NCI-H2196 (cell line): ENCODE measurements at regions not wholly inside any gene's neighbourhood (a gene's known extent, or its start where the extent isn't known, plus 50 kb on each side); places are given as distances from the start of the nearest gene placed in this dataset.
"Not testable (repeated sequence)": the region's sequence is repeated elsewhere in the genome, so short reads cannot be mapped to it uniquely, and the experiment has no call there.

Experiments used
- DNase-seq: peaks from one replicate; lab custom pipeline; 2025; ENCODE audit not compliant: unreplicated experiment; lab: John Stamatoyannopoulos, UW

DNA sequence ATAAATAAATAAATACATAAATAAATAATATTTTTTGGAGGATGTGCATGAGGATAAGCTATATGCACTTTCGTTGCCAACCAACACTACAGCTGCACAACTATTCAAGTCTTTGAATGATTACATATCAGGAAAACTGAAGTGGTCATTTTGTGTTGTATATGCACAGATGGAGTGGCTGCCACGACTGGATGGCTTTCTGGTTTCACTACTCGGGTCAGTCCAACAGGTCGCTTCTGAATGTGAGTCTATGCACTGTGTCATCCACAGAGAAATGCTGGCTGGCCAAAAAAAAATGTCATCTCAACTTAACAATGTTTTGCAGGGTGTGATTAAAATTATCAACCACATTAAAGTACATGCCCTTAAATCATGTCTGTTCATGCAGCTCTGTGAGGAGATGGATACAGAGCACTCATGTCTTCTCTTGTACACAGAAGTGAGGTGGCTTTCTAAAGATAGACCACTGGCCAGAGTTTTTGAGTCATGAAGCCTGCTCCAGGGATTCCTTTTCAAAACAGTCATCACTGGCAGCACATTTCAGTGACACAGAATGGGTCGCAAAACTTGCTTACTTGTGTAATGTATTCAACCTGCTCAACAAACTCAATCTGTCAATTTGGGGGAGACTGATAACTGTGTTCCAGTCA lies 589.8 kb upstream of the CYLC2 start:
- DNase-seq, result no peak

GRCh38 chr9:102403514-102403913 lies 591.6 kb upstream of the CYLC2 start:
- DNase-seq, result no peak

- DNase-seq, result no peak
Measured at GRCh38 chr9:102398205-102398604, 596.9 kb upstream of the CYLC2 start.

DNA sequence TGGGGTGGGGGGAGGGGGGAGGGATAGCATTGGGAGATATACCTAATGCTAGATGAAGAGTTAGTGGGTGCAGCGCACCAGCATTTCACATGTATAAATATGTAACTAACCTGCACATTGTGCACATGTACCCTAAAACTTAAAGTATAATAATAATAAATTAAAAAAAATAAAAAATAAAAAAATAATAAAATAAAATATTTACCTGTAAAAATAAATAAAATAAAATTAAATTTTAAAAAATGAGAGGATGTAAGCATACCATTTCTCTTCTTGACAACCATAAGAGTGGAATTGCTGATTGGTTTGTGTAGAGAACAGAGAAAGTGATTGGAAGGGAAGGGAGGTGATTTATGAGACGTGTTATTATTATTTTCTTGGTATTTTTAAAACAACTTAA lies 609.5 kb upstream of the CYLC2 start:
- DNase-seq, result not testable (repeated sequence)

GRCh38 chr9:102362470-102363132 lies 624.2 kb upstream of the GRIN3A start:
- DNase-seq, result no peak

DNA sequence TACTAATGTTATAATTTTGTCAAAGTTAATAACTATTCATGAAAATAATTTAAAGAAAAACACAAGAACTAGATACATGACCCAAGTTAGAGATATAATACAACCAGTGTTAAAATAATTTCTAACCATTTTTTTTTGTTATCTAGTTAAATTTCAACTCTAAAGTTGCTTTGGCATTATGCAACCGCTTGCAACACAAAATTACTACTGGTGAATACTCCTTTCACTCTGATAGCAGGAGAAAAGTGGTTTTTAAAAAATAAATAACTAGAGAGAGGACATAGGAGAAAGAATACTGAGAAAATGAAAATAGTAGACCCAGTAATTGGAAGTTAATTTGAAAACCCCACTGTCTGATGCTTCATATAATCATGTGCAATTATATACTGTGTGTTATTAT lies 622.4 kb upstream of the GRIN3A start:
- no peak for DNase-seq

- no peak for DNase-seq
Measured at GRCh38 chr9:102355982-102356381, 617.5 kb upstream of the GRIN3A start.

- no peak for DNase-seq
Measured at GRCh38 chr9:102354041-102354440, 615.6 kb upstream of the GRIN3A start.

DNA sequence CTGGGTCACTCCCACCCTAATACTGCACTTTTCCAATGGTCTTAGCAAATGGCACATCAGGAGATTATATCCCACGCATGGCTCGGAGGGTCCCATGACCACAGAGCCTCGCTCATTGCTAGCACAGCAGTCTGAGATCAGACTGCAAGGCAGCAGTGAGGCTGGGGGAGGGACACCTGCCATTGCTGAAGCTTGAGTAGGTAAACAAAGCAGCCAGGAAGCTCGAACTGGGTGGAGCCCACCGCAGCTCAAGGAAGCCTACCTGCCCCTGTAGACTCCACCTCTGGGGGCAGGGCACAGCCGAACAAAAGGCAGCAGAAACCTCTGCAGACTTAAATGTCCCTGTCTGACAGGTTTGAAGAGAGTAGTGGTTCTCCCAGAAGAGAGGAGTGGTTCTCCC lies 599.0 kb upstream of the GRIN3A start:
- DNase-seq, result not testable (repeated sequence)

DNA sequence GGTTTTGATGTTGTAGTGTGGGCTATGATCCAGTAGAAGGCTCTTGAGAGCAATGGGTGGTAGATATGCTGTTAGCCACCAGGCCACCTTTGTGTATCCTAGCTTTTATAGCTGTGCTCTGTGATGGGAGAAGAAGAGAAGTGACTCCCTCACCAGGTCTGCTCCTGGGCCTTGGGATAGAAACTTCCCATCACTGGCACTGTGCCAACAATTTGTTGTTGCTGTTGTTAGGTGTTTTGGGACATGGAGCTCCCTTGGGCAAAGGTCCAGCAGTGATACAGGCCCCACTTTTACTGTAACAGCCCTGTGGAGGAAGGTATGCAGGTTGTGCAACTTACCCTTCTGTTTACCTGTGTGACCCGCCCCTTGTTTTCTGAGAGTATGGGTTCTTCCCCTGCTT lies 570.9 kb upstream of the GRIN3A start:
- DNase-seq, result no peak

- DNase-seq, result no peak
Measured at GRCh38 chr9:102295188-102295587, 556.7 kb upstream of the GRIN3A start.

DNA sequence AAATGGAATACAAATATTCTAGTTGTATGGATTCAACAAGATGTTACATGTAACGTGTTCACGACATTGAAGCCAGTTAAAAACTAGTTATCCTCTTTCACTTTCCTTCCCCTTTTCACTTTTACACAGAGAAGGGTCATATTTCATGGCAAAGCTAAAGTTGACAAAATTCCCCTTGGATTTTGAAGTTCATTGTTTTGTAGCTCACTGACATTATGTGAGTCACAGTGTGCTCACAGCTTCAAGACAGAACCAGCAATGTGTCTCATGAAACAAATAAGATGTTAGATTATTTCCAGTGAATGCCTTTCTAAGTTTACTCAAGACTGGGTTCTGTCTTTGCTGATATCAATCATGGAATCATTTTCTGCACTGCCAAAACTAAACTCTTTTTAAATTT lies 535.5 kb upstream of the GRIN3A start:
- no peak for DNase-seq

DNA sequence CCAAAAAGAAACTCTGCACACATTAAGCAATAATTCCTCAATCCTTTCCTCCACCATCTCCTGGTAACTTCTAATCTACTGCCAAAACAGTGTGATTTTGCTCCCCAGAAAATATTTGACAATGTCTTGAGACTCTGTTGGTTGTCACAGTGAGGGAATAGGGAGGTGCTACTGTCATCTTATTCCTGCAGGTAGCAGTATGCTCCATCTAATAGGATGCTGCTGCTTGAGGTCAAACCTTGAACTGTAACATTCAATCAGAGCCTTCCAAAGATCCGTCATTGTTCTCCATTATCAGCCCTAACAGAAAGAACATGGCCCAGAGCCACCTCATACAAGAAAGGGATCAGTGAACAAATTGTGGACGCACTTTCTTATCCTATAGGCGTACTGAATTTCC lies 514.7 kb upstream of the GRIN3A start:
- DNase-seq, result no peak

DNA sequence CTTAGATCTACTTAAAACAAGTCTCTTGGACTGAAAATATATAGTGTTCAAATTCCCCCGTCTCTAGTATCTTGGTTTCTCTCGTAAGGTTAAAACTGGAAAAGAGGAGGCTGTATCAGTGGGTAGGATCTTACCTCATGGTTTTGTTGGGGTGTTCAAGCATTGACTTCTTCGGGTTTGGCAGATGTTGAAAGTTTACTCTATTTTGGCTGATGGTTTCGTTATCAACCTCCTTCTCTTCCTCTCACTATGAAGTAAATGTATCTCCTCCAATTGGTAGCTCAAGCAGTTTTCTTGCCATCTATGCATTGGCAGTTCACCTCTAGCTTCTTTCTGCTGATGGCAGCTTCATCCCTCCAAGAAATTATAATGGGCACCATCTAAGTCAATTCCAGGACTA lies 506.5 kb upstream of the GRIN3A start:
- DNase-seq, result no peak

DNA sequence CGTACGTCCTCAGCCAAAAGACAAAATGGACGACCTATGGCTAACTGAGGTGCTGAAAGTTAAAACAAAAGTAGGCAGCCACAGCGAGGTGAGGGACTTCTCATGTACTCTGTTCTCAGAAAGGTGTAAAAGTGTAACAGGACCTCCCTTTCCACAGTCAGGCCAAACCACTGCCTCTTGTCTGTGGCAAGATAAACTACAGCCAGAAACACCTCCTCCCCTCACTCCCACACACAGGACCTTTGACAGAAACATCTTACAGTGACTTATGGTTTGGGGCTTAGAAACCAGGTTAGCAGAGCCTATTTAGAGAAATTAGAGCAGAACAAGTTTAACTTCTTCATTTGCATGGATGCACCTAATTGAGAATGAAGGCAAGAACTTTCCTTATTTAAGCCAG lies 499.1 kb upstream of the GRIN3A start:
- no peak for DNase-seq

- no peak for DNase-seq
Measured at GRCh38 chr9:102237094-102237493, 498.6 kb upstream of the GRIN3A start.

DNA sequence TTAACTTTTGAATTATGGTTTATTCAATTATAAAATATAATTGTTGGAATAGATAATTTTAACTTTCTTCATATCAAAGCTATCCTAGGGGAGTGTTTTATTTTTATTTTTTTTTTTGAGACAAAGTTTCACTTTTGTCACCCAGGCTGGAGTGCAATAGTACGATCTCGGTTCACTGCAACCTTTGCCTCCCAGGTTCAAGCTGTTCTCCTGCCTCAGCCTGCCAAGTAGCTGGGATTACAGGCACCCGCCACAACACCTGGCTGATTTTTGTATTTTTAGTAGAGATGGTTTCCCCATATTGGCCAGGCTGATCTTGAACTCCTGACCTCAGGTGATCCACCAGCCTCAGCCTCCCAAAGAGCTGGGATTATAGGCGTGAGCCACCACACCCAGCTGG lies 489.0 kb upstream of the GRIN3A start:
- not testable (repeated sequence) for DNase-seq

DNA sequence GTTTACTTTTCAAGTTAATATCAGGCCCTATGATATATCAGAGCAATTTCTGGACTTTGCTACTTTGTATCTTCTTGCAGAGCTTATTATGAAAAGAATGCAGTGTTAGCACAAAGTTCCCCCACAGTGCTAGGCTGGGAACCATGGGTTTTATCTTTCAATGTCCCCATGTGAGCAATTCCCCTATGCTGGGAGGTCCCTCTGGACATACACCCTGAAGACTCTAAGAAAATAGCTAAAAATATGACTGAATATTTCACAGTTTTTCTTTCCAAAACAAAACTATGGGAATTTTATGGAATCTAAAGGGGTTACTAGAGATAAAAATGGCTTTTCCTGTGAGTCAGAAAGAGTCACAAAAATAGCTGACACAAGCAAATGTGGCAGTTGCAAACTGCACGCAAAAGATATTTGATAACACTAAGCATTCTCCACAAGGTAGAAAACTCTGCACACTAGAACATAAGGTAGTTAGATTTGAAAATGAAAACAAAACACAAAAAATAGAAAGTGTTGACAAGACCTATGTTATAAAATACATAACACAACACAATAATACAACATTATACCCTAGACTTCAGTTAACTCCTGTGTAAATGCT lies 487.5 kb upstream of the GRIN3A start:
- DNase-seq, result no peak

DNA sequence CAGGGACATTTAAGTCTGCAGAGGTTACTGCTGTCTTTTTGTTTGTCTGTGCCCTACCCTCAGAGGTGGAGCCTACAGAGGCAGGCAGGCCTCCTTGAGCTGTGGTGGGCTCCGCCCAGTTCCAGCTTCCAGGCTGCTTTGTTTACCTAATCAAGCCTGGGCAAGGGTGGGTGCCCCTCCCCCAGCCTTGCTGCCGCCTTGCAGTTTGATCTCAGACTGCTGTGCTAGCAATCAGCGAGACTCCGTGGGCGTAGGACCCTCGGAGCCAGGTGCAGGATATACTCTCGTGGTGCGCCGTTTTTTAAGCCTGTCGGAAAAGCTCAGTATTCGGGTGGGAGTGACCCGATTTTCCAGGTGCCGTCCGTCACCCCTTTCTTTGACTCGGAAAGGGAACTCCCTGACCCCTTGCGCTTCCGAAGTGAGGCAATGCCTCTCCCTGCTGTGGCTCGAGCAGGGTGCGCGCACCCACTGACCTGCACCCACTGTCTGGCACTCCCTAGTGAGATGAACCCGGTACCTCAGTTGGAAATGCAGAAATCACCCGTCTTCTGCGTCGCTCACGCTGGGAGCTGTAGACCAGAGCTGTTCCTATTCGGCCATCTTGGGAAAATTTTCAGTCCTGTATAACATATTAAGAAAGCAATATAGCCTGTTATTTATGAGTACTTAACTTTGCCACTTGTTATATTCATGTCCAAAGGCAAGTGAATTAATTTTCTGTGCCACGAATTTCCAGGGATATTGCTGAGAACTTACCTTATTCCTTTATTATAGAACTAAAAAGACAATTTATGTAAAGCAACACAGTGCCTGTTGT lies 485.1 kb upstream of the GRIN3A start:
- not testable (repeated sequence) for DNase-seq

GRCh38 chr9:102209176-102209575 lies 470.7 kb upstream of the GRIN3A start:
- DNase-seq, result no peak

DNA sequence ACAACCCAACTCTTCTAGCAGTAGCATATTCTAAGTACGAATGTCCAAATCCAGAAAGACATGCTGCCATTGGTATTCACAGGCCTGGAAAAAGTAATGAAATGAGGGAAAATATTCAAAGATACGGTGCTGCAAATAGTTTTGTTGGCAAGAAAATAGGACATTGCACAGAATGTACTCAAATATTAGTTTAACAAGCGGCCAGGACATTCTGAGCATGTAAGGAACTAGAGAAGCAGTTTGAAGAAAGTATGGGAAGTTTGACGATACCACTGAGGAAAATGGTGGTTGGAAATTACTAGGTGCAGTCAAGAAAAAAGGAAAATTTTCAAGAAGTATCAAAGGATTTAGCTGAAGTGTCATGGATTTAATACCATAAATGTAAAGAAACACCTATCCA lies 468.0 kb upstream of the GRIN3A start:
- no peak for DNase-seq

DNA sequence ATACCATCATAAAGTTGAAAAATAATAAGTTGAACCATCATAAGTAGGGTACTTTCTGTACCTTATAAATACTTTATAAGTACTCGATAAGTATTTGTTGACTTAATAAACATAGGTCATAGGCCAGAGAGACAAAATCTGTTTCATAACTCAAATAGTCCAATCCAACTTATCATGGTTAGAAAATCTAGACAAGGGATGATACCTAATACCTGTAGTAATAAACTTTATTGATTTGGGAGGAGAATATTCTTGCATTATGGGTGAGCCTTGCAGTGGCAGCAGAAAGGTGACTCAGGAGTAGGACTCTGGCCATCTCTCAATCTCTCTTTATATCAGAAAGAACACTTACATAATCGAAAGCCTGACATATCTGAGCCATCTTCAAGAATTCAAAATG lies 466.8 kb upstream of the GRIN3A start:
- DNase-seq, result no peak
